COLO668 (cell line): ENCODE measurements at regions not wholly inside any gene's neighbourhood (a gene's known extent, or its start where the extent isn't known, plus 50 kb on each side); places are given as distances from the start of the nearest gene placed in this dataset.
"Not testable (repeated sequence)": the region's sequence is repeated elsewhere in the genome, so short reads cannot be mapped to it uniquely, and the experiment has no call there.

ENCODE experiments used
- DNase-seq: peaks from one replicate; lab custom pipeline; 2025; ENCODE audit not compliant: unreplicated experiment; lab: John Stamatoyannopoulos, UW

GRCh38 chr18:35770376-35771014, 189.0 kb downstream of the GALNT1 start:
- no peak for DNase-seq

DNA sequence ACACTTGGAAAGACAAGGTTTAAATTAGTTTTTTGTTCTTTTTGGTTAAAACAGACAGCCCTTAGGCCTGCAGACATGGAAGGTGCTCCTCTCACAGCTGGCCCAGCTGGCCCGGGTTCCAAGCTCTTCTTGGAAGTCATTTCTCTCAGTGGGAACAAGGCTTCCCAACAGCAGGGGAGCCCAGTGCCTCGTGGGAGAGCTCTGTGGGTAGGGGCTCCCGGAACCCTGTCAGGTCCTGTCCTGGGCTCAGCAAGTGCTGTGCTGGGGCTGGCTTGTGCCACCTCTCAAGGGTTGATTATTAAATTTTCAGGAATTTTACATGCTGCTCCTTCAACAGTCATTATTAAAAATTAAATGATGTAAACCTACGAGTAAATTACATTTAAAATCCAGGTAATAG, 189.6 kb downstream of the GALNT1 start:
- DNase-seq = no peak

DNA sequence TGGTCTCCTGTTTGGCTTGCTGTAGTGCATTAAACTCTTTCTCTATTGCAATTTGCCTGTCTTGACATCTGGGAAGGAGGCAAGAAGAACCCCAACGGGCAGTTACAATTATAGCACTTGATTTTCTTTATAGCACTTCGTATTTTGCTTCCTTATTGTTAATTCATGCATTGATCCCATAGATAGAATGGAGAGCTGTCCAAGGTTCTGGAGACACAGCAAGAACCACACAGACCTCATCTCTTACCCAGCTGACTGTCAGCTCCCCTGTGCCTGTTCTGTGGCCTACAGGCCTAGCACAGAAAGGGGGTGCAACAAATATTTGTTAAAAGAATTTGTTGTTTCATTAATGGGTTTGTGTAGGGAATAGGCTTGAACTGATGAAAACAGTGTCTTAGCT, 194.3 kb downstream of the GALNT1 start:
- DNase-seq = no peak

DNA sequence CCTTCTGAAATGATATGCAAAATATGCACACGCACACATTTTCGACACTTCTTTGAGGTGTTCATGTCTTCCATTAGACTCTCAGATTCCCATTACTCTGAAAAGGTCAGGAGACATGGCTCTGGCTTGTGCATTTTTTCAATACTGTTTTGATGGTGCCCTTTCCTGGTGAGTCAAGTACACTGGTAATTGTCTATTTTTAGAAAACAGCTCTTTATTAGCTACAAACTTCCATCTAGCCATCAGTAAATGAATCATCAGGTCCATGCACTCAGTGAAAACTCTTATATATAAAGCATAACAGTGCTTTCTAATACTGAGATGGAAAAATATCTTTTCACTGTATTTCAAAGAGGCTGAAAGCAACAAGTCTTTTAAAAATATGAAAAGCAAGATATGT, 194.9 kb downstream of the GALNT1 start:
- no peak for DNase-seq

GRCh38 chr18:35777039-35777438, 195.4 kb upstream of the RMP24 start:
- peak; percentile 60 for DNase-seq

DNA sequence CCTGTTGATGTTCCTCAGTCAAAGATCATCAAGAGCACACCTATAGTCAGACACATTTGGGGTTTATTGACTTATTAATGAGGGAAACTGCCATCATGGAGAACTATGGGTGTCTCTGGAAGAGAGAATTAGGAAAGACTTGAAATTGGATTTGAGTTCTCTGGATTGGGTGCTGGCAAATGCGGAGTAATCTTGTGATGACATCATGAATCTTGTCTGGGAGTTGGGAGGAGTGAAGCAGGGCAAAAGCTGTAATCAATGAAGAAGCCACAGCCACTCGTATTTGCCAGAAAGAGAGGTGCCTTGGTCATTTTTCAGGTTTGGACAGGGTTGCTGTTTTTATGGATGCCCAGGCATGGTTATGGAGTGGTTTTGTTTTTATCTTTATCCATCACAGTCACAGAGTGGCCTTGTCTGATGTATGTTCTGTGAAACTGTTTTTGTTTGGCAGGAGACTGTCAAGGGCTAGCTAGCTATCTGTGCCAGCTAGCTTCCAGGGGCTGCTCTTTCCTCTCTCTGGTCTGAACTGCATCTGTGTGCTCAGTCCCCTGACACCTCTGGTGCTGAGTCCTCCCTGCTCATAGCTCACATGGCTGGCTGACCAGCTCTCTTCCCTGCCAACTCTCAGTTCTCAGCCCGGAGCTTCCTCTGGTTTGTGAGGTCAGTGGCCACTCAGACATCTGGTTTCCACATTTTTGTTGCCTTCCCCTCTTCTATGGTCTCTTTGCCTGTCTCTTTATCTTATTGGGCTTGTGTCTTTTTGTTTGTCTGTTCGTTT, 193.4 kb upstream of the RMP24 start:
- no peak for DNase-seq

GRCh38 chr18:35780937-35781336, 191.5 kb upstream of the RMP24 start:
- no peak for DNase-seq

GRCh38 chr18:35782926-35783325, 189.6 kb upstream of the RMP24 start:
- DNase-seq = no peak

GRCh38 chr18:35786365-35787042, 186.0 kb upstream of the RMP24 start:
- no peak for DNase-seq

GRCh38 chr18:35789543-35789942, 182.9 kb upstream of the RMP24 start:
- DNase-seq = no peak

DNA sequence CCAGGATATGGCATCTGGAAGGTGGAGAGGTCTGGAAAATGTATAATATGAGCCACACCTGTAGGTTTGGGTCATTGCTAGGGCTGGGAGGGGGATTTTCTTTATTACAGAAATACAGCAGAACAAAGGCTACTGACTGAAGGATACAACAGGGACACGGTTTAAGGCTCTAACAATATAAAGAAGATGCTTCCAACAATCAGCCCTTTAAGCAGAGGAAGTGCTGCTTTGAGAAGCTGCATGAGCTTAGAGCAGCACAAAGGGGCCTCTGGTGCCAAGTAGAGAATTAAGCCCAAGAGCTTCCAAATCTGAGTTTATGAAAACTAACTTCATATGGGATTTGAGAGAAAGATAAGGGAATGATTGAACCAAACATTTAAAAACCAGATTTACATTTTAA, 174.5 kb upstream of the RMP24 start:
- DNase-seq = no peak

DNA sequence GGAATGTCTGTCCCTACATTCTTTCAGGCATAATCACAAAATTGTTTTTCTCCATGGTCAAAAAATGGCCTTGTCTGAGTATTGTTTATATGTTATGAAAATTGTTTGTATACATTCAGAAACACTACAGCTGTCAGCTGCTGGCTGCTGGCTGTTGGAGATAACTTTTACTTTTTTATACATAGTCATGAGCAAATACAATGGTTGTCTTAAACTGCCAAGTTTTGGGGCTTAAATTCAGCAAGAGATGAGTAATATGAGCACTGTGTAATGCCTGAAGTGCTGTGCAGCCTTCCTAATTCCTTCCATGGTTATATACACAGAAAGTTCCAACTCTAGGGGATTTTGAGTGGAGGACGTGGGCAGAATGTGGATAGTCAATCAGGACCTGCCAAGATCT, 168.9 kb upstream of the RMP24 start:
- no peak for DNase-seq

DNA sequence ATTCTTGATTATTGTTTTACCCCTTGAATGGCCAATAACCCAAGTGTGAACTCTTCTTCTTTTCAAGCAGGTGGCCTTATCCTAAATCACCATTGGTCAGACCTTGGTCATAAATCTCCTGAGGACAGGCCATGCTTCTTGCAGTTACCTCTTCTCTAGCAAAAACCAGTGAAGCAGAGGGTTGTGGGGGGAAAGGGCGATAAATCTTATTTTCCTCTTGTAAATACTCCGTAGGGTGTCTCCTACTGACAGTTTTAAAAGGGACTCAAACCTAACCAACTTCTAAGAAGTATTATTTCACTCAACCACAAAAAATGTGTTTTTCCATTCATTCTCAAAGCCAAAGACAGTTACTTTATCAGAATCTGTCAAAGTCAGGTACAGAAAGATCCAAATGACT, 168.1 kb upstream of the RMP24 start:
- no peak for DNase-seq

- no peak for DNase-seq
Measured at GRCh38 chr18:35807811-35808335, 164.6 kb upstream of the RMP24 start.

- no peak for DNase-seq
Measured at GRCh38 chr18:35808796-35809195, 163.7 kb upstream of the RMP24 start.

- DNase-seq = no peak
Measured at GRCh38 chr18:35810520-35810919, 162.0 kb upstream of the RMP24 start.

GRCh38 chr18:35811896-35812295, 160.6 kb upstream of the RMP24 start:
- DNase-seq = no peak

GRCh38 chr18:35815011-35815410, 157.5 kb upstream of the RMP24 start:
- not testable (repeated sequence) for DNase-seq

DNA sequence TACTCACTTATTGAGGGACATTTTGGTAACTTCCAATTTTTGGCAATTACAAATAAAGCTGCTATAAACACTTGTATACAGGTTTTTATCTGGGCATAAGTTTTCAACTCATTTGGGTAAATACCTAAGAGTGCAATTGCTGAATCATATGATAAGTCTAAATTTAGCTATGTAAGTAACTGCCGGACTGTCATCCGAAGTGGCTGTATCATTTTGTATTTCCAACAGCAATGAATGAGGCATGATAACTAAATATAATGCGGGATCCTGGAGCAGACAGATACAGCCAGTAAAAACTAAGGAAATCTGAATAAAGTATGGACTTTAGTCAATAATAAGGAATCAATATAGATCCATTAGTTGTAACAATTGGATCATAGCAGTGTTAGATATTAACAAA, 156.5 kb upstream of the RMP24 start:
- DNase-seq = no peak

GRCh38 chr18:35817604-35818352, 154.7 kb upstream of the RMP24 start:
- no peak for DNase-seq

DNA sequence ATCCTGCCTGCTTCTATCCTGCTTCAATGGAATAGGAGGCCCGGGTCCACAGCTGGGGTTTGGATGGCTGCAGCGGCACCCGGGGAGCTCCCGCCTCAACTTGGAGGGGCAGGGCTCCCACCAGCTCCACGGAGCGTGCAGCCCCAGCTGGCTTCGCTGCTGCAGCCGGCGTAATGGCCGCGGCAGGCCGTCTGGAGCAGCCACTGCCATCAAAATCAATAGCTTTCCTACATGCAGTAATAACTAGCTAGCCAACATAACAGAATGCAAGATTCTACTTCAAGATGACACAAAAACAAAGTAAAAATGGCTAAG, 154.2 kb upstream of the RMP24 start:
- DNase-seq = no peak
